ENCODE measurements at regions not wholly inside any gene's neighbourhood (a gene's known extent, or its start where the extent isn't known, plus 50 kb on each side); places are given as distances from the start of the nearest gene placed in this dataset.
"Not testable (repeated sequence)": the region's sequence is repeated elsewhere in the genome, so short reads cannot be mapped to it uniquely, and the experiment has no call there.

GRCh38 chr3:193040836-193041672 is 123.4 kb upstream of the MB21D2 start:
- in situ Hi-C loops (cut with HindIII; ENCODE audit: low sequenced_read_pairs), result no loop called here
- DNase-seq (ENCODE audit: low spot score), result peak; percentile 57

- DNase-seq (ENCODE audit: low spot score), result no peak
- in situ Hi-C loops (cut with HindIII; ENCODE audit: low sequenced_read_pairs), result no loop called here
Observed at GRCh38 chr3:193046371-193046770, 128.7 kb upstream of the MB21D2 start.

GRCh38 chr3:193047461-193047860 is 129.8 kb upstream of the MB21D2 start:
- DNase-seq (ENCODE audit: low spot score); in situ Hi-C loops (cut with HindIII; ENCODE audit: low sequenced_read_pairs): not testable (repeated sequence)

GRCh38 chr3:193048127-193048526 is 130.5 kb upstream of the MB21D2 start:
- in situ Hi-C loops (cut with HindIII; ENCODE audit: low sequenced_read_pairs), result no loop called here
- no peak for DNase-seq (ENCODE audit: low spot score)

- DNase-seq (ENCODE audit: low spot score), result no peak
- in situ Hi-C loops (cut with HindIII; ENCODE audit: low sequenced_read_pairs), result no loop called here
Observed at GRCh38 chr3:193049935-193050334, 132.3 kb upstream of the MB21D2 start.

GRCh38 chr3:193051314-193051713 is 133.7 kb upstream of the MB21D2 start:
- in situ Hi-C loops (cut with HindIII; ENCODE audit: low sequenced_read_pairs), result no loop called here
- no peak for DNase-seq (ENCODE audit: low spot score)

- no peak for DNase-seq (ENCODE audit: low spot score)
- in situ Hi-C loops (cut with HindIII; ENCODE audit: low sequenced_read_pairs), result no loop called here
Observed at GRCh38 chr3:193052354-193053045, 134.8 kb upstream of the MB21D2 start.

GRCh38 chr3:193053046-193053435 is 135.4 kb upstream of the MB21D2 start:
- in situ Hi-C loops (cut with HindIII; ENCODE audit: low sequenced_read_pairs), result no loop called here

GRCh38 chr3:193055352-193055751 is 137.7 kb upstream of the MB21D2 start:
- DNase-seq (ENCODE audit: low spot score), result no peak
- in situ Hi-C loops (cut with HindIII; ENCODE audit: low sequenced_read_pairs), result no loop called here

More at GRCh38 chr3:193053046-193053435, 135.4 kb upstream of the MB21D2 start:
- no peak for DNase-seq (ENCODE audit: low spot score)

- in situ Hi-C loops (cut with HindIII; ENCODE audit: low sequenced_read_pairs), result no loop called here
- DNase-seq (ENCODE audit: low spot score), result no peak
Observed at GRCh38 chr3:193057616-193058015, 140.0 kb upstream of the MB21D2 start.

- in situ Hi-C loops (cut with HindIII; ENCODE audit: low sequenced_read_pairs), result no loop called here
- no peak for DNase-seq (ENCODE audit: low spot score)
Observed at GRCh38 chr3:193060748-193061546, 143.3 kb upstream of the MB21D2 start.

- in situ Hi-C loops (cut with HindIII; ENCODE audit: low sequenced_read_pairs), result no loop called here
- DNase-seq (ENCODE audit: low spot score), result no peak
Observed at GRCh38 chr3:193068365-193068764, 150.7 kb upstream of the MB21D2 start.

- in situ Hi-C loops (cut with HindIII; ENCODE audit: low sequenced_read_pairs); DNase-seq (ENCODE audit: low spot score): not testable (repeated sequence)
Observed at GRCh38 chr3:193069732-193070131, 152.1 kb upstream of the MB21D2 start.

GRCh38 chr3:193078996-193079753 is 161.5 kb upstream of the MB21D2 start:
- DNase-seq (ENCODE audit: low spot score), result no peak
- in situ Hi-C loops (cut with HindIII; ENCODE audit: low sequenced_read_pairs), result no loop called here

- in situ Hi-C loops (cut with HindIII; ENCODE audit: low sequenced_read_pairs), result no loop called here
- no peak for DNase-seq (ENCODE audit: low spot score)
Observed at GRCh38 chr3:193080821-193081365, 160.1 kb upstream of the PLAAT1 start.

GRCh38 chr3:193085655-193086054 is 155.4 kb upstream of the PLAAT1 start:
- in situ Hi-C loops (cut with HindIII; ENCODE audit: low sequenced_read_pairs), result no loop called here
- DNase-seq (ENCODE audit: low spot score), result no peak

GRCh38 chr3:193086681-193087080 is 154.3 kb upstream of the PLAAT1 start:
- DNase-seq (ENCODE audit: low spot score), result no peak
- in situ Hi-C loops (cut with HindIII; ENCODE audit: low sequenced_read_pairs), result no loop called here

- DNase-seq (ENCODE audit: low spot score), result no peak
- in situ Hi-C loops (cut with HindIII; ENCODE audit: low sequenced_read_pairs), result no loop called here
Observed at GRCh38 chr3:193087336-193087735, 153.7 kb upstream of the PLAAT1 start.

- in situ Hi-C loops (cut with HindIII; ENCODE audit: low sequenced_read_pairs), result no loop called here
Observed at GRCh38 chr3:193095366-193095765, 145.7 kb upstream of the PLAAT1 start.

More at GRCh38 chr3:193095366-193095765, 145.7 kb upstream of the PLAAT1 start:
- DNase-seq (ENCODE audit: low spot score), result no peak

All from G401 (cell line).